Neural cell (in vitro differentiated cells): ENCODE measurements at regions not wholly inside any gene's neighbourhood (a gene's known extent, or its start where the extent isn't known, plus 50 kb on each side); places are given as distances from the start of the nearest gene placed in this dataset.

Experiments
- H2AFZ ChIP-seq: fragments of 200-600, 300-800 bp; sonication (generic), shearing (Covaris generic); 2 replicates; pipeline ENCODE4 v1.6.0; 2014; ENCODE audit warnings: low read depth, mild to moderate bottlenecking, antibody characterized with exemption, low read length, moderate library complexity
- H3F3A ChIP-seq: fragments of 200-600 bp; shearing (Covaris generic); 2 replicates; pipeline ENCODE4 v1.6.1; 2016; ENCODE audit warnings: mild to moderate bottlenecking, moderate library complexity, mixed read lengths, antibody characterized with exemption, low read length; ENCODE audit not compliant: insufficient read depth, poor library complexity, severe bottlenecking
- H3K27ac ChIP-seq: fragments of 200-600, 300-800 bp; sonication (generic), shearing (Covaris generic); 2 replicates; pipeline ENCODE4 v1.5.1; 2014; ENCODE audit warnings: mild to moderate bottlenecking, low read length, moderate library complexity
- H3K27me3 ChIP-seq: fragments of 300-800, 200-600 bp; sonication (generic), shearing (Covaris generic); 2 replicates; pipeline ENCODE4 v1.6.0; 2014; ENCODE audit warnings: mild to moderate bottlenecking, low read depth, low read length, moderate library complexity; ENCODE audit not compliant: insufficient read depth
- H3K36me3 ChIP-seq: fragments of 300-800, 200-600 bp; sonication (generic), shearing (Covaris generic); 2 replicates; pipeline ENCODE4 v1.5.1; 2014; ENCODE audit warnings: mild to moderate bottlenecking, antibody characterized with exemption, low read length, moderate library complexity; ENCODE audit not compliant: insufficient read depth
- H3K4me2 ChIP-seq: fragments of 300-800, 200-600 bp; sonication (generic), shearing (Covaris generic); 2 replicates; pipeline ENCODE4 v1.6.0; 2014; ENCODE audit warnings: mild to moderate bottlenecking, low read length
- H3K4me3 ChIP-seq: fragments of 300-800, 200-600 bp; sonication (generic), shearing (Covaris generic); 2 replicates; pipeline ENCODE4 v1.5.1; 2014; ENCODE audit warnings: mild to moderate bottlenecking, low read length, moderate library complexity
- H3K79me2 ChIP-seq: fragments of 200-600 bp; shearing (Covaris generic); replicated peaks from 2 replicates; pipeline ENCODE4 v1.6.0; 2014; ENCODE audit warnings: mild to moderate bottlenecking, low read length, moderate library complexity; ENCODE audit not compliant: insufficient read depth
- H3K9ac ChIP-seq: fragments of 300-800, 200-600 bp; sonication (generic), shearing (Covaris generic); 2 replicates; pipeline ENCODE4 v1.6.1; 2016; ENCODE audit warnings: mild to moderate bottlenecking, low read length, mixed read lengths
- H3K9me2 ChIP-seq: fragments of 200-600 bp; shearing (Covaris generic); 2 replicates; pipeline ENCODE4 v1.6.1; 2016; ENCODE audit warnings: mild to moderate bottlenecking, low read length, mixed read lengths; ENCODE audit not compliant: insufficient read depth
- H3K9me3 ChIP-seq: fragments of 200-600, 300-800 bp; sonication (generic), shearing (Covaris generic); 2 replicates; pipeline ENCODE4 v1.6.1; 2016; ENCODE audit warnings: mild to moderate bottlenecking, mixed run types, low read length, moderate library complexity, mixed read lengths
- H4K20me1 ChIP-seq: fragments of 200-600 bp; shearing (Covaris generic); 2 replicates; pipeline ENCODE4 v1.6.1; 2016; ENCODE audit warnings: mild to moderate bottlenecking, mixed run types; ENCODE audit not compliant: insufficient read depth
- CTCF ChIP-seq: fragments of 450-650 bp; IDR thresholded peaks from 2 replicates; pipeline ENCODE4 v1.5.1; 2014; ENCODE audit warnings: antibody characterized with exemption, mild to moderate bottlenecking, moderate library complexity; ENCODE audit not compliant: poor library complexity, severe bottlenecking
- EZH2 ChIP-seq: fragments of 200-600, 300-800 bp; shearing (Covaris generic), sonication (generic); IDR thresholded peaks from 2 replicates; pipeline ENCODE4 v1.6.1; 2014; ENCODE audit warnings: antibody characterized with exemption, low read length, borderline replicate concordance, mild to moderate bottlenecking; ENCODE audit not compliant: insufficient read depth, poor library complexity, severe bottlenecking
- MXI1 ChIP-seq: fragments of 450-650 bp; conservative IDR thresholded peaks from 2 replicates; pipeline ENCODE4 v1.6.1; 2014; ENCODE audit warnings: antibody characterized with exemption, mild to moderate bottlenecking; ENCODE audit not compliant: poor library complexity, severe bottlenecking
- POLR2AphosphoS5 ChIP-seq: IDR thresholded peaks from 2 replicates; pipeline ENCODE4 v1.6.1; 2012
- RAD21 ChIP-seq: fragments of 450-650 bp; conservative IDR thresholded peaks from 2 replicates; pipeline ENCODE4 v1.6.1; 2014; ENCODE audit warnings: antibody characterized with exemption, mild to moderate bottlenecking, moderate library complexity
- REST ChIP-seq: IDR thresholded peaks from 2 replicates; pipeline ENCODE4 v1.6.1; 2012; ENCODE audit warnings: borderline replicate concordance
- SMC3 ChIP-seq: fragments of 450-650 bp; conservative IDR thresholded peaks from 2 replicates; pipeline ENCODE4 v1.6.1; 2014; ENCODE audit warnings: antibody characterized with exemption, mild to moderate bottlenecking, moderate library complexity; ENCODE audit not compliant: poor library complexity
- TAF1 ChIP-seq: IDR thresholded peaks from 2 replicates; pipeline ENCODE4 v1.6.1; 2012; ENCODE audit warnings: low read depth

- Histone ChIP-seq H3K79me2 (no peaks in the 10 kb centered on the region), H3K9me2 (no peaks in the 10 kb centered on the region), H3K36me3 (no peaks in the 10 kb centered on the region), H3K27me3 (no peaks in the 10 kb centered on the region), H3F3A (no peaks in the 10 kb centered on the region), H3K9me3 (no peaks in the 10 kb centered on the region), H3K9ac (no peak overlapping the region), H4K20me1 (no peaks in the 10 kb centered on the region), H2AFZ (no peak overlapping the region), H3K4me2 (no peak overlapping the region), H3K4me3 (no peak overlapping the region), H3K27ac (no peak overlapping the region)
- TF ChIP-seq RAD21 (no peak), SMC3 (no peak), REST (no peak), CTCF (no peak), MXI1 (no peak), EZH2 (no peak), POLR2AphosphoS5 (no peak)
Observed at GRCh38 chr5:67379753-67380152, 183.2 kb upstream of the CD180 start.

- no peaks in the 10 kb centered on the region for H3K9me2 ChIP-seq
- H3K9me3 ChIP-seq, result no peaks in the 10 kb centered on the region
- no peaks in the 10 kb centered on the region for H3K27me3 ChIP-seq
- no peak overlapping the region for H3K9ac ChIP-seq
- H3K79me2 ChIP-seq, result no peaks in the 10 kb centered on the region
- no peak overlapping the region for H2AFZ ChIP-seq
- H3K27ac ChIP-seq, result no peak overlapping the region
- H4K20me1 ChIP-seq, result no peaks in the 10 kb centered on the region
- no peaks in the 10 kb centered on the region for H3F3A ChIP-seq
- no peak overlapping the region for H3K4me3 ChIP-seq
- no peaks in the 10 kb centered on the region for H3K36me3 ChIP-seq
- H3K4me2 ChIP-seq, result no peak overlapping the region
- no peak for TF ChIP-seq RAD21
- no peak for TF ChIP-seq TAF1
- no peak for TF ChIP-seq POLR2AphosphoS5
Observed at GRCh38 chr5:67378256-67378655, 181.7 kb upstream of the CD180 start.

GRCh38 chr5:67377631-67378030 lies 181.0 kb upstream of the CD180 start:
- Histone ChIP-seq H3K9me3 (no peaks in the 10 kb centered on the region), H3F3A (no peaks in the 10 kb centered on the region), H3K27ac (no peak overlapping the region), H3K36me3 (no peaks in the 10 kb centered on the region), H2AFZ (no peak overlapping the region), H3K9ac (no peak overlapping the region), H4K20me1 (no peaks in the 10 kb centered on the region), H3K4me2 (no peak overlapping the region), H3K27me3 (no peaks in the 10 kb centered on the region), H3K9me2 (no peaks in the 10 kb centered on the region), H3K4me3 (no peak overlapping the region), H3K79me2 (no peaks in the 10 kb centered on the region)
- no peak for TF ChIP-seq TAF1
- TF ChIP-seq POLR2AphosphoS5, result no peak
- no peak for TF ChIP-seq EZH2
- TF ChIP-seq SMC3, result no peak
- no peak for TF ChIP-seq MXI1
